Natural killer cell (primary cell): ENCODE measurements at regions not wholly inside any gene's neighbourhood (a gene's known extent, or its start where the extent isn't known, plus 50 kb on each side); places are given as distances from the start of the nearest gene placed in this dataset.

Experiments
- ATAC-seq, 3 donors: fragments of 150-1000 bp in 2 of 3; fragments of 200-7000 bp in 1 of 3; cut with Tn5 transposase; 1 replicate in 1 of 3; 2 replicates in 2 of 3; pipeline ENCODE4 v1.10.0; 2021; ENCODE audit warnings: mild to moderate bottlenecking in 2 of 3, moderate library complexity in 2 of 3
- DNase-seq, 2 donors: peaks; one replicate each; pipeline versions ENCODE4 v3.0.0 to v3.0.0-alpha.2; 2013 to 2021; ENCODE audit warnings: mixed read lengths in 1 of 2
- H3K27ac ChIP-seq: one replicate; pipeline ENCODE4 v1.5.1; 2013; ENCODE audit warnings: mild to moderate bottlenecking, low read length
- H3K27me3 ChIP-seq: one replicate; pipeline ENCODE4 v1.6.1; 2013; ENCODE audit warnings: low read length; ENCODE audit not compliant: control insufficient read depth, insufficient read depth
- H3K36me3 ChIP-seq: one replicate; pipeline ENCODE4 v1.6.1; 2013; ENCODE audit warnings: low read length; ENCODE audit not compliant: control insufficient read depth, insufficient read depth
- H3K4me1 ChIP-seq: one replicate; pipeline ENCODE4 v1.6.1; 2013; ENCODE audit warnings: low read length; ENCODE audit not compliant: control insufficient read depth, insufficient read depth
- H3K4me3 ChIP-seq: one replicate; pipeline ENCODE4 v1.5.1; 2013; ENCODE audit warnings: low read length
- H3K9me3 ChIP-seq: one replicate; pipeline ENCODE4 v1.6.1; 2013; ENCODE audit warnings: low read length; ENCODE audit not compliant: control insufficient read depth, insufficient read depth
- H3K27ac Mint-ChIP-seq, 2 donors: one replicate each; pipeline ENCODE4 v1.8.0; 2022; ENCODE audit warnings: mild to moderate bottlenecking in 2 of 2, mixed read lengths in 2 of 2, moderate library complexity in 1 of 2
- H3K27me3 Mint-ChIP-seq, 2 donors: one replicate each; pipeline ENCODE4 v1.8.0; 2022; ENCODE audit warnings: low read depth in 2 of 2, mixed read lengths in 2 of 2
- H3K36me3 Mint-ChIP-seq: one replicate; pipeline ENCODE4 v1.8.0; 2022; ENCODE audit warnings: mixed read lengths
- H3K4me1 Mint-ChIP-seq, 2 donors: one replicate each; pipeline ENCODE4 v1.8.0; 2022; ENCODE audit warnings: mixed read lengths in 2 of 2
- H3K4me3 Mint-ChIP-seq: one replicate; pipeline ENCODE4 v1.8.0; 2022; ENCODE audit warnings: mild to moderate bottlenecking, moderate library complexity, mixed read lengths
- H3K9me3 Mint-ChIP-seq, 2 donors: one replicate each; pipeline ENCODE4 v1.8.0; 2022; ENCODE audit warnings: mixed read lengths in 2 of 2
- CTCF ChIP-seq: fragments of 200-600 bp; IDR thresholded peaks from one replicate; pipeline ENCODE4 v1.8.0; 2022; ENCODE audit warnings: antibody characterized with exemption
- WGBS: methylation state at CpG from one replicate; pipeline ENCODE4 v1.1.7; 2013; ENCODE audit warnings: missing lambda C conversion rate; ENCODE audit not compliant: insufficient coverage; 5-methylcytosine and 5-hydroxymethylcytosine counted together
- intact Hi-C: fragments of 100-400 bp; cut with micrococcal nuclease; formaldehyde crosslinking; loops from one replicate; pipeline ENCODE4 v1.14.2; 2022

- Histone ChIP-seq H3K27me3 (no peaks in the 10 kb centered on the region), H3K36me3 (no peaks in the 10 kb centered on the region), H3K4me1 (no peaks in the 10 kb centered on the region), H3K4me3 (no peak overlapping the region), H3K9me3 (no peaks in the 10 kb centered on the region), H3K27ac (no peak overlapping the region)
- DNase-seq, result no peak
- intact Hi-C loops, result no loop called here
- H3K9me3 Mint-ChIP-seq, result peaks cover 4 to 19% of the 10 kb centered on the region in 2 donors
- TF ChIP-seq CTCF, result no peak
- WGBS, result 56% methylated on average over 1 of the region's 1 CpG
- no peaks in the 10 kb centered on the region for H3K27me3 Mint-ChIP-seq
- ATAC-seq, result no peak
- no peaks in the 10 kb centered on the region for H3K36me3 Mint-ChIP-seq
- no peaks in the 10 kb centered on the region for H3K4me1 Mint-ChIP-seq
- no peak overlapping the region for H3K27ac Mint-ChIP-seq
- no peak overlapping the region for H3K4me3 Mint-ChIP-seq
These were observed 187.6 kb upstream of the PRMT6 start for GRCh38 chr1:106868828-106869227.

- Histone ChIP-seq H3K27me3 (no peaks in the 10 kb centered on the region), H3K36me3 (no peaks in the 10 kb centered on the region), H3K27ac (no peak overlapping the region), H3K4me1 (no peaks in the 10 kb centered on the region), H3K9me3 (peaks cover 3% of the 10 kb centered on the region), H3K4me3 (no peak overlapping the region)
- TF ChIP-seq CTCF, result no peak
- Mint-ChIP-seq H3K27ac (no peak overlapping the region), H3K4me3 (no peak overlapping the region), H3K27me3 (no peaks in the 10 kb centered on the region), H3K36me3 (no peaks in the 10 kb centered on the region), H3K4me1 (no peaks in the 10 kb centered on the region), H3K9me3 (peaks cover 11 to 21% of the 10 kb centered on the region in 2 donors)
- 8% methylated on average over 1 of the region's 1 CpG for WGBS
- DNase-seq (no peak), ATAC-seq (no peak)
- intact Hi-C loops, result no loop called here
These were observed 180.9 kb upstream of the PRMT6 start for GRCh38 chr1:106875622-106876021.

GRCh38 chr1:106876384-106876783 is 180.1 kb upstream of the PRMT6 start:
- H3K36me3 ChIP-seq, result no peaks in the 10 kb centered on the region
- no peaks in the 10 kb centered on the region for H3K4me1 ChIP-seq
- Mint-ChIP-seq H3K27me3 (no peaks in the 10 kb centered on the region), H3K4me1 (no peaks in the 10 kb centered on the region), H3K9me3 (peaks cover 11 to 22% of the 10 kb centered on the region in 2 donors), H3K27ac (no peak overlapping the region), H3K36me3 (no peaks in the 10 kb centered on the region), H3K4me3 (no peak overlapping the region)
- H3K9me3 ChIP-seq, result peaks cover 4% of the 10 kb centered on the region
- H3K4me3 ChIP-seq, result no peak overlapping the region
- intact Hi-C loops, result no loop called here
- no peak for ATAC-seq
- no peak overlapping the region for H3K27ac ChIP-seq
- TF ChIP-seq CTCF, result no peak
- no peak for DNase-seq
- 38% methylated on average over 2 of the region's 3 CpGs for WGBS
- H3K27me3 ChIP-seq, result no peaks in the 10 kb centered on the region

GRCh38 chr1:106879538-106879937 is 176.9 kb upstream of the PRMT6 start:
- WGBS, result 82% methylated on average over 3 of the region's 3 CpGs
- H3K36me3 Mint-ChIP-seq, result no peaks in the 10 kb centered on the region

More at GRCh38 chr1:106879538-106879937, 176.9 kb upstream of the PRMT6 start:
- Histone ChIP-seq H3K4me1 (no peaks in the 10 kb centered on the region), H3K27ac (no peak overlapping the region), H3K27me3 (no peaks in the 10 kb centered on the region), H3K4me3 (no peak overlapping the region), H3K9me3 (peaks cover 4% of the 10 kb centered on the region), H3K36me3 (no peaks in the 10 kb centered on the region)
- no peak overlapping the region for H3K4me3 Mint-ChIP-seq
- no peak for ATAC-seq
- H3K4me1 Mint-ChIP-seq, result no peaks in the 10 kb centered on the region
- intact Hi-C loops, result no loop called here
- no peak for DNase-seq
- no peak for TF ChIP-seq CTCF
- H3K27ac Mint-ChIP-seq, result no peak overlapping the region
- H3K27me3 Mint-ChIP-seq, result no peaks in the 10 kb centered on the region
- H3K9me3 Mint-ChIP-seq, result peaks cover 12 to 13% of the 10 kb centered on the region in 2 donors
